ENCODE measurements at regions not wholly inside any gene's neighbourhood (a gene's known extent, or its start where the extent isn't known, plus 50 kb on each side); places are given as distances from the start of the nearest gene placed in this dataset.

DNA sequence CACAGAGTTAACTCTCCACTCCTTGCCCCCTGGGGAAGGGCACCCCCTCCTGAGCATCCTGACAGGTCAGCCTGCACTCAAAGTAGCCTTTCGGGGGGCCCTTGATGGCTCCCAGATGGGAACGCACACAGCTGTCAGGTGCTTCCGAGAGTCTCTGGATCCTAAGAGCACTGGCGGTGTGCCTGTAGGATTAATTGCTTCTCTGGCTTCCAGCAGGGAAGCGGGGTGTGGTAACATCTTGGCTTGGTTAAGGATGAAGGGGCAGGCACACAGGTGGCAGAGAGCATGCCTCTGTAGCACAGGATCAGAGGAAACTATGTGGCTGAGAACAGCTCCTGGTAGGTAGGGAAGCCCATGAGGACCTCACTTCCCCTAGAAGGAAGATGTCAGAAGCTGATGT lies 199.8 kb downstream of the MIAT start:
- DNase-seq = no peak
- no peaks in the 10 kb centered on the region for H3K36me3 ChIP-seq
- H3K4me3 ChIP-seq (ENCODE audit: low read depth, low read length) = no peak overlapping the region
- TF ChIP-seq CTCF (IDR thresholded peaks at IDR 0.05; ENCODE audit: low read depth, low read length) = no peak
- no peaks in the 10 kb centered on the region for H3K9me3 ChIP-seq (ENCODE audit: severe bottlenecking)
- H3K27ac ChIP-seq = no peak overlapping the region
- H3K27me3 ChIP-seq (ENCODE audit: insufficient read depth, low read depth, severe bottlenecking) = no peaks in the 10 kb centered on the region

- Histone ChIP-seq H3K27ac (no peak overlapping the region), H3K36me3 (no peaks in the 10 kb centered on the region), H3K27me3 (ENCODE audit: insufficient read depth, low read depth, severe bottlenecking) (no peaks in the 10 kb centered on the region), H3K4me3 (ENCODE audit: low read depth, low read length) (no peak overlapping the region), H3K9me3 (ENCODE audit: severe bottlenecking) (no peaks in the 10 kb centered on the region)
- no peak for DNase-seq
- TF ChIP-seq CTCF (IDR thresholded peaks at IDR 0.05; ENCODE audit: low read depth, low read length) = no peak
Measured at GRCh38 chr22:26860301-26860700, 202.9 kb downstream of the MIAT start.

- Histone ChIP-seq H3K27me3 (ENCODE audit: insufficient read depth, low read depth, severe bottlenecking) (no peaks in the 10 kb centered on the region), H3K4me3 (ENCODE audit: low read depth, low read length) (no peak overlapping the region), H3K9me3 (ENCODE audit: severe bottlenecking) (no peaks in the 10 kb centered on the region), H3K36me3 (no peaks in the 10 kb centered on the region), H3K27ac (no peak overlapping the region)
- no peak for DNase-seq
- TF ChIP-seq CTCF (IDR thresholded peaks at IDR 0.05; ENCODE audit: low read depth, low read length) = no peak
Measured at GRCh38 chr22:26865021-26865420, 207.6 kb downstream of the MIAT start.

- no peaks in the 10 kb centered on the region for H3K9me3 ChIP-seq (ENCODE audit: severe bottlenecking)
- no peak for DNase-seq
- H3K4me3 ChIP-seq (ENCODE audit: low read depth, low read length) = no peak overlapping the region
- H3K27ac ChIP-seq = no peak overlapping the region
- no peak for TF ChIP-seq CTCF (IDR thresholded peaks at IDR 0.05; ENCODE audit: low read depth, low read length)
- H3K27me3 ChIP-seq (ENCODE audit: insufficient read depth, low read depth, severe bottlenecking) = no peaks in the 10 kb centered on the region
- H3K36me3 ChIP-seq = no peaks in the 10 kb centered on the region
Measured at GRCh38 chr22:26883393-26883792, 226.0 kb downstream of the MIAT start.

- no peak for DNase-seq
Measured at GRCh38 chr22:26884921-26885320, 227.5 kb downstream of the MIAT start.

More at GRCh38 chr22:26884921-26885320, 227.5 kb downstream of the MIAT start:
- TF ChIP-seq CTCF (IDR thresholded peaks at IDR 0.05; ENCODE audit: low read depth, low read length) = no peak
- Histone ChIP-seq H3K36me3 (no peaks in the 10 kb centered on the region), H3K9me3 (ENCODE audit: severe bottlenecking) (no peaks in the 10 kb centered on the region), H3K4me3 (ENCODE audit: low read depth, low read length) (no peak overlapping the region), H3K27me3 (ENCODE audit: insufficient read depth, low read depth, severe bottlenecking) (no peaks in the 10 kb centered on the region), H3K27ac (no peak overlapping the region)
